CD14-positive monocyte (primary cell): ENCODE measurements at regions not wholly inside any gene's neighbourhood (a gene's known extent, or its start where the extent isn't known, plus 50 kb on each side); places are given as distances from the start of the nearest gene placed in this dataset.

Experiments
- DNase-seq, 3 donors: peaks; one replicate each; pipeline ENCODE4 v3.0.0-alpha.2; 2011 to 2022
- H2AFZ ChIP-seq: 2 replicates; pipeline ENCODE4 v1.6.0; 2012; ENCODE audit warnings: mild to moderate bottlenecking, low read depth, low read length, inconsistent platforms; ENCODE audit not compliant: insufficient read depth, poor library complexity, severe bottlenecking
- H3K27ac ChIP-seq, 2 donors: 1 replicate in 1 of 2; 2 replicates in 1 of 2; pipeline ENCODE4 v1.5.1; 2012 to 2013; ENCODE audit warnings: low read length in 2 of 2, control low read depth in 1 of 2, inconsistent platforms in 1 of 2, low read depth in 1 of 2, mild to moderate bottlenecking in 1 of 2
- H3K27me3 ChIP-seq, 2 donors: one replicate each; pipeline versions ENCODE4 v1.6.0 to v1.6.1; 2011 to 2013; ENCODE audit warnings: low read length in 2 of 2; ENCODE audit not compliant: control insufficient read depth in 2 of 2, insufficient read depth in 2 of 2
- H3K36me3 ChIP-seq, 2 donors: replicated peaks in 1 of 2; 1 replicate in 1 of 2; 2 replicates in 1 of 2; pipeline versions ENCODE4 v1.5.1 to v1.6.1; 2012 to 2013; ENCODE audit warnings: low read length in 2 of 2, control low read depth in 1 of 2, inconsistent platforms in 1 of 2, mild to moderate bottlenecking in 1 of 2; ENCODE audit not compliant: insufficient read depth in 2 of 2, control insufficient read depth in 1 of 2
- H3K4me1 ChIP-seq, 2 donors: 1 replicate in 1 of 2; 2 replicates in 1 of 2; pipeline versions ENCODE4 v1.5.1 to v1.6.1; 2012 to 2013; ENCODE audit warnings: low read length in 2 of 2, control low read depth in 1 of 2, inconsistent platforms in 1 of 2, mild to moderate bottlenecking in 1 of 2, moderate library complexity in 1 of 2; ENCODE audit not compliant: insufficient read depth in 2 of 2, control insufficient read depth in 1 of 2
- H3K4me2 ChIP-seq: replicated peaks from 2 replicates; pipeline ENCODE3; 2012; ENCODE audit warnings: low read length, moderate library complexity, mild to moderate bottlenecking; ENCODE audit not compliant: poor library complexity, severe bottlenecking; ENCODE audit errors: extremely low read depth
- H3K4me3 ChIP-seq, 3 experiments: fragments of 200-600 bp in 1 of 3; sonication (generic) in 1 of 3; replicated peaks in 1 of 3; 1 replicate in 2 of 3; 2 replicates in 1 of 3; pipeline ENCODE4 v1.5.1; 2011 to 2013; ENCODE audit warnings: low read length in 3 of 3, mild to moderate bottlenecking in 3 of 3, control low read depth in 2 of 3, low read depth in 2 of 3, inconsistent platforms in 1 of 3, moderate library complexity in 1 of 3
- H3K79me2 ChIP-seq: 2 replicates; pipeline ENCODE4 v1.6.0; 2012; ENCODE audit warnings: mild to moderate bottlenecking, control low read depth, inconsistent platforms, low read length, moderate library complexity; ENCODE audit not compliant: insufficient read depth
- H3K9ac ChIP-seq: 2 replicates; pipeline ENCODE4 v1.6.0; 2017; ENCODE audit warnings: low read length, mild to moderate bottlenecking; ENCODE audit not compliant: insufficient read depth, poor library complexity, severe bottlenecking
- H3K9me3 ChIP-seq, 2 donors: replicated peaks in 1 of 2; 1 replicate in 1 of 2; 2 replicates in 1 of 2; pipeline versions ENCODE4 v1.5.1 to v1.6.1; 2012 to 2013; ENCODE audit warnings: low read length in 2 of 2, control low read depth in 1 of 2; ENCODE audit not compliant: control insufficient read depth in 1 of 2, insufficient read depth in 1 of 2
- H4K20me1 ChIP-seq: 2 replicates; pipeline ENCODE4 v1.6.0; 2012; ENCODE audit warnings: mild to moderate bottlenecking, low read length, control low read depth, moderate library complexity; ENCODE audit not compliant: insufficient read depth
- H3K27ac Mint-ChIP-seq, 7 donors: one replicate each; pipeline ENCODE4 v1.8.0; 2020; ENCODE audit warnings: mild to moderate bottlenecking in 7 of 7, mixed read lengths in 7 of 7, moderate library complexity in 6 of 7, inconsistent platforms in 2 of 7
- H3K27me3 Mint-ChIP-seq, 3 donors: one replicate each; pipeline ENCODE4 v1.8.0; 2021 to 2022; ENCODE audit warnings: low read depth in 3 of 3, mild to moderate bottlenecking in 3 of 3, mixed read lengths in 3 of 3, moderate library complexity in 3 of 3, inconsistent platforms in 1 of 3
- H3K36me3 Mint-ChIP-seq, 2 donors: one replicate each; pipeline ENCODE4 v1.8.0; 2020; ENCODE audit warnings: mixed read lengths in 2 of 2, inconsistent platforms in 1 of 2, mild to moderate bottlenecking in 1 of 2
- H3K4me1 Mint-ChIP-seq: one replicate; pipeline ENCODE4 v1.8.0; 2020; ENCODE audit warnings: mild to moderate bottlenecking, mixed read lengths
- H3K4me3 Mint-ChIP-seq, 2 donors: one replicate each; pipeline ENCODE4 v1.8.0; 2020; ENCODE audit warnings: mild to moderate bottlenecking in 2 of 2, mixed read lengths in 2 of 2, moderate library complexity in 1 of 2
- H3K9me3 Mint-ChIP-seq, 7 donors: one replicate each; pipeline ENCODE4 v1.8.0; 2020 to 2022; ENCODE audit warnings: mixed read lengths in 7 of 7, mild to moderate bottlenecking in 6 of 7, moderate library complexity in 6 of 7, inconsistent platforms in 2 of 7
- WGBS: methylation state at CpG from one replicate; pipeline ENCODE4 v1.1.5; 2013; ENCODE audit warnings: missing lambda C conversion rate; ENCODE audit not compliant: insufficient coverage; 5-methylcytosine and 5-hydroxymethylcytosine counted together
- intact Hi-C, 2 donors: fragments of 100-400 bp; cut with micrococcal nuclease; formaldehyde crosslinking; loops; one replicate each; pipeline versions ENCODE4 v1.15.0 to v1.15.1; 2023
- TF ChIP-seq, protein P1 (sequence below): fragments of 200-600 bp; IDR thresholded peaks from one replicate; pipeline ENCODE4 v1.8.0; 2022; ENCODE audit warnings: antibody characterized with exemption, mild to moderate bottlenecking

DNA sequence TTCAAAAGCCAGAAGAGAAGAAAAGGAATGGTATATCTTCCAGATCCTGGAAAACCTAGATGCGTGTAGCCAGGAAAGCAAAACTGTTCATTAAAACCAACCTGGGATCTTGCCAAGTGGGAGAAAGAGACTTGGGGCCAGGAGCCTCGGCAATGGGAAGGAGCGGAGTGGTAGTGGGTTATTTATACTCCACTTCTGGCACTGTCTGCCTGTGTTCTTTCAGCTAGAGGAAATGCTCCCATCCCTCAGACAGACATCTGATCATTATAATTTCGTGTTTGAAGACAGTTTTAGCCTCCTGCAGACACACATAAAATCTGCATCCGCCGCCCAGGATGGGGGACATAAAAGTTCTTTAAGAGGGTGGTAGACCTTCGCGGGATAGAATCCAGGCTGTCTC is 421.6 kb downstream of the RPS24 start:
- no peaks in the 10 kb centered on the region for H3K4me1 ChIP-seq
- WGBS: no CpG with 5 or more reads among the region's 8 CpGs
- no peak overlapping the region for H3K4me2 ChIP-seq
- H3K4me1 Mint-ChIP-seq: no peaks in the 10 kb centered on the region
- no peak overlapping the region for H3K4me3 ChIP-seq
- DNase-seq: no peak
- TF ChIP-seq, protein P1, sequence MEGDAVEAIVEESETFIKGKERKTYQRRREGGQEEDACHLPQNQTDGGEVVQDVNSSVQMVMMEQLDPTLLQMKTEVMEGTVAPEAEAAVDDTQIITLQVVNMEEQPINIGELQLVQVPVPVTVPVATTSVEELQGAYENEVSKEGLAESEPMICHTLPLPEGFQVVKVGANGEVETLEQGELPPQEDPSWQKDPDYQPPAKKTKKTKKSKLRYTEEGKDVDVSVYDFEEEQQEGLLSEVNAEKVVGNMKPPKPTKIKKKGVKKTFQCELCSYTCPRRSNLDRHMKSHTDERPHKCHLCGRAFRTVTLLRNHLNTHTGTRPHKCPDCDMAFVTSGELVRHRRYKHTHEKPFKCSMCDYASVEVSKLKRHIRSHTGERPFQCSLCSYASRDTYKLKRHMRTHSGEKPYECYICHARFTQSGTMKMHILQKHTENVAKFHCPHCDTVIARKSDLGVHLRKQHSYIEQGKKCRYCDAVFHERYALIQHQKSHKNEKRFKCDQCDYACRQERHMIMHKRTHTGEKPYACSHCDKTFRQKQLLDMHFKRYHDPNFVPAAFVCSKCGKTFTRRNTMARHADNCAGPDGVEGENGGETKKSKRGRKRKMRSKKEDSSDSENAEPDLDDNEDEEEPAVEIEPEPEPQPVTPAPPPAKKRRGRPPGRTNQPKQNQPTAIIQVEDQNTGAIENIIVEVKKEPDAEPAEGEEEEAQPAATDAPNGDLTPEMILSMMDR: no peak
- H4K20me1 ChIP-seq: no peaks in the 10 kb centered on the region
- H3K27me3 Mint-ChIP-seq: peaks cover 3 to 13% (median 8%) of the 10 kb centered on the region in 3 donors
- no peaks in the 10 kb centered on the region for H3K79me2 ChIP-seq
- H2AFZ ChIP-seq: no peak overlapping the region
- H3K27ac Mint-ChIP-seq: no peak overlapping the region
- H3K4me3 Mint-ChIP-seq: no peak overlapping the region
- H3K9me3 Mint-ChIP-seq: peaks cover 0 to 2% (median 0%) of the 10 kb centered on the region in 7 donors
- no peaks in the 10 kb centered on the region for H3K27me3 ChIP-seq
- no peak overlapping the region for H3K27ac ChIP-seq
- no peaks in the 10 kb centered on the region for H3K36me3 ChIP-seq
- no peak overlapping the region for H3K9ac ChIP-seq
- intact Hi-C loops: no loop called here
- H3K9me3 ChIP-seq: no peaks in the 10 kb centered on the region
- no peaks in the 10 kb centered on the region for H3K36me3 Mint-ChIP-seq

DNA sequence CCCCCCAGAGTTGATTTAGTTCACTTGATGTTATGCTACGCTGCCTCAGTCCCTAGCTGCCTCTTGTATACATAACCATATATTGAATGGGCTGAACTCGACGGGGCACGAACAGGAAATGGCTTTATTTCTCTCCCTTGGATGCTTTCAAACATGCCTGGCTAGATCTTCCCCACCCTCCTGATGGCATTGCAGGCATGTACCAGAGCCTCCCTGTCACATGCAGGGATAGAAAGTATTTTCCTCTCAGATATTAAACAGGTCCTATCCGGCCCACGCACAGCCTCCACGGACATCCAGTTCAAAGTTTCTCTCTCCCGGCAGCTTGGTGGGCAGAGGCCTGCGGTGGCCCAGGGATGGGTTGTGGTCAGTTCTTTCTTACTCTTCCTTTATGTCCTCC is 422.1 kb downstream of the RPS24 start:
- Histone ChIP-seq H2AFZ (no peak overlapping the region), H3K27ac (no peak overlapping the region), H3K36me3 (no peaks in the 10 kb centered on the region), H3K4me3 (no peak overlapping the region), H3K4me2 (no peak overlapping the region), H3K27me3 (no peaks in the 10 kb centered on the region), H3K4me1 (no peaks in the 10 kb centered on the region), H4K20me1 (no peaks in the 10 kb centered on the region), H3K79me2 (no peaks in the 10 kb centered on the region), H3K9ac (no peak overlapping the region), H3K9me3 (no peaks in the 10 kb centered on the region)
- Mint-ChIP-seq H3K4me3 (no peak overlapping the region), H3K27ac (no peak overlapping the region), H3K9me3 (peaks cover 0 to 2% (median 0%) of the 10 kb centered on the region in 7 donors), H3K27me3 (peaks cover 2 to 13% (median 8%) of the 10 kb centered on the region in 3 donors), H3K36me3 (no peaks in the 10 kb centered on the region), H3K4me1 (no peaks in the 10 kb centered on the region)
- TF ChIP-seq, protein P1: no peak
- DNase-seq: no peak
- intact Hi-C loops: no loop called here
- WGBS: 93% methylated on average over 3 of the region's 9 CpGs
